GM21825 (cell line): ENCODE measurements at regions not wholly inside any gene's neighbourhood (a gene's known extent, or its start where the extent isn't known, plus 50 kb on each side); places are given as distances from the start of the nearest gene placed in this dataset.
A peak's percentile ranks its signal among the peaks of the same experiment; 100 is the strongest.
"Not testable (repeated sequence)": the region's sequence is repeated elsewhere in the genome, so short reads cannot be mapped to it uniquely, and the experiment has no call there.

Source experiments
- ATAC-seq: cut with Tn5 transposase; IDR thresholded peaks from one replicate; pipeline ENCODE4 v1.9.1; 2021; ENCODE audit warnings: mild to moderate bottlenecking, moderate library complexity; ENCODE audit not compliant: unreplicated experiment

GRCh38 chr10:27390681-27391080 is 113.4 kb upstream of the RAB18 start:
- no peak for ATAC-seq

GRCh38 chr10:27388761-27389399 is 115.2 kb upstream of the RAB18 start:
- ATAC-seq = no peak

- ATAC-seq = no peak
These were observed 120.2 kb upstream of the RAB18 start for GRCh38 chr10:27383595-27384542.

- no peak for ATAC-seq
These were observed 121.9 kb upstream of the RAB18 start for GRCh38 chr10:27382176-27382575.

GRCh38 chr10:27380929-27381358 is 123.2 kb upstream of the RAB18 start:
- no peak for ATAC-seq

GRCh38 chr10:27379041-27379440 is 125.1 kb upstream of the RAB18 start:
- not testable (repeated sequence) for ATAC-seq

- ATAC-seq = no peak
These were observed 130.4 kb upstream of the RAB18 start for GRCh38 chr10:27373566-27374160.

GRCh38 chr10:27372095-27372494 is 131.5 kb upstream of the ACBD5 start:
- no peak for ATAC-seq

- not testable (repeated sequence) for ATAC-seq
These were observed 130.8 kb upstream of the ACBD5 start for GRCh38 chr10:27371375-27371774.

- ATAC-seq = no peak
These were observed 129.3 kb upstream of the ACBD5 start for GRCh38 chr10:27369880-27370279.

- ATAC-seq = no peak
These were observed 128.1 kb upstream of the ACBD5 start for GRCh38 chr10:27368706-27369105.

GRCh38 chr10:27366769-27367168 is 126.2 kb upstream of the ACBD5 start:
- no peak for ATAC-seq

- no peak for ATAC-seq
These were observed 123.4 kb upstream of the ACBD5 start for GRCh38 chr10:27364028-27364427.

- peak; percentile 85 for ATAC-seq
These were observed 120.1 kb upstream of the ACBD5 start for GRCh38 chr10:27360581-27361172.

- ATAC-seq = no peak
These were observed 119.3 kb upstream of the ACBD5 start for GRCh38 chr10:27359792-27360355.

- ATAC-seq = no peak
These were observed 116.1 kb upstream of the ACBD5 start for GRCh38 chr10:27356738-27357137.

- no peak for ATAC-seq
These were observed 115.4 kb upstream of the ACBD5 start for GRCh38 chr10:27355918-27356573.

- ATAC-seq = peak; percentile 93
These were observed 114.2 kb upstream of the ACBD5 start for GRCh38 chr10:27354643-27355270.

- ATAC-seq = peak; percentile 19
These were observed 113.5 kb upstream of the ACBD5 start for GRCh38 chr10:27354100-27354499.

- no peak for ATAC-seq
These were observed 109.4 kb upstream of the ACBD5 start for GRCh38 chr10:27349987-27350386.
